ENCODE measurements at regions not wholly inside any gene's neighbourhood (a gene's known extent, or its start where the extent isn't known, plus 50 kb on each side); places are given as distances from the start of the nearest gene placed in this dataset.

DNA sequence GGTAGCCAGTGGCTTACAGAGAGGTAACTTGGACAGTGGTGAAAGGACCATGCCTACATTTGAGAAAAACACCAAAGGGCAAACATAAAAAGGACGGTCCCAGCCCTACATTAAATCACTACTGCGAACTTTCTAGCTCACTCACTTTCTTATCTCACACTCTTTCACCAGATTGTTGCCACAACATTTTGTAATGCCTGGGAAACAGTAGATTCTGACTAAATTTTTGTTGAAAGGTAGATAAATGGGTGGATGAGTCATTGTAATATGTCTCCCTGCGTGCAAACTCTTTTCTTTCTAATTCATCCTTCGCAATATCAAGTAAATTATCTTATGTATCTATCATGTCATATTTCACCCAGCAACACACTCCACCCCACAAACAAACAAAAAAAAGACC, 192.2 kb downstream of the IRS1 start:
- no peaks in the 10 kb centered on the region for H3K9me3 ChIP-seq (ENCODE audit: control insufficient read depth, low read length)
- H3K4me3 ChIP-seq (ENCODE audit: low read length in 2 of 2): no peak overlapping the region
- ATAC-seq (ENCODE audit: low FRiP score) (no peak), DNase-seq (no peak)
- H3K36me3 ChIP-seq (ENCODE audit: control insufficient read depth in 1 of 2, insufficient read depth in 2 of 2, low read length in 1 of 2): peaks cover 0 to 1% of the 10 kb centered on the region in 2 donors
- H3K4me1 ChIP-seq (ENCODE audit: control insufficient read depth in 1 of 2, insufficient read depth in 2 of 2, low read length in 2 of 2): peaks cover 0 to 2% of the 10 kb centered on the region in 2 donors
- 61 to 65% methylated on average over 4 of the region's 4 CpGs for WGBS, 2 donors
- intact Hi-C loops (cut with DNase I): no loop called here
- H3K27ac ChIP-seq (ENCODE audit: low read depth in 1 of 2, low read length in 2 of 2): no peak overlapping the region
- H3K27me3 ChIP-seq (ENCODE audit: control insufficient read depth in 1 of 2, insufficient read depth in 2 of 2, low read length in 1 of 2): no peaks in the 10 kb centered on the region

DNA sequence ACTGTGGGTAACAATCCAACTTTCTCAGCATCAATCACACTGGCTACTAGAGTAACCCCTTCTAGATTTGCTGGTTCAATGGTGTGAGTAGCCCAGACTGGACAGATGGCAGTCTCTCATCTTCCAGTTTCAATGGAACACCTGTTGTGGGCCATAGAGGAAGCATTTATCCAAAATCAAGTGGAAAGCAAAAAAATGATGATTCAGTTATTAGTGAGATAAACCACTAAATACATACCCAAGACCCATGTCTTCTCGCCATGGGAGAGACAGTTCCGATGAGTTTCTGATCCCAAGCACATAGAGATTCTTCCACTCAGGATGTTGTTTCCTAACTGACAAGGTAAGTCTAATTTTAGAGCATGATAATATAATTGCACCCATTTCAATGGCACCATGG, 194.0 kb downstream of the IRS1 start:
- Histone ChIP-seq H3K9me3 (ENCODE audit: control insufficient read depth, low read length) (peaks cover 2% of the 10 kb centered on the region), H3K36me3 (ENCODE audit: control insufficient read depth in 1 of 2, insufficient read depth in 2 of 2, low read length in 1 of 2) (peaks cover 0 to 1% of the 10 kb centered on the region in 2 donors), H3K27ac (ENCODE audit: low read depth in 1 of 2, low read length in 2 of 2) (no peak overlapping the region), H3K4me1 (ENCODE audit: control insufficient read depth in 1 of 2, insufficient read depth in 2 of 2, low read length in 2 of 2) (no peaks in the 10 kb centered on the region), H3K27me3 (ENCODE audit: control insufficient read depth in 1 of 2, insufficient read depth in 2 of 2, low read length in 1 of 2) (no peaks in the 10 kb centered on the region), H3K4me3 (ENCODE audit: low read length in 2 of 2) (no peak overlapping the region)
- DNase-seq (no peak), ATAC-seq (ENCODE audit: low FRiP score) (no peak)
- WGBS, 2 donors: 98 to 99% methylated on average over 2 of the region's 2 CpGs
- intact Hi-C loops (cut with DNase I): no loop called here

DNA sequence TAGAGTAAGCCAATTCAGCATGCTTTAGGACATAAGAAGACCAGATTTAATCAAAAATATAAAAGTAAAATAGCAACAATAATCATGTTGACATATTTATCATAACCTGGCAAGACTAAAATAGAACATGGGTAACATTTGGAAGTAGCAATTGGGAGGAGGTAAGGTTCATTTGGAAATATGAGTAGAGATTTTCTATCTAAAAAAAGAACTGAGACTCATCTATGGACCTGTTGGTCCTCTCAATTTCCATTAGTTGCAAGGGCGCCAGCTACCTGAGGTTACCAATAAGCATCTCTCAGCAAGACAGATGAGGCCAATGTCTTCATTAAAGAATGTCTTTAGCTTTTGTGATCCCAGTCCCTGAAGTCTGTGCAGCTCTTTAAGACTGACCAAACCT, 196.0 kb downstream of the IRS1 start:
- Histone ChIP-seq H3K9me3 (ENCODE audit: control insufficient read depth, low read length) (peaks cover 2% of the 10 kb centered on the region), H3K27ac (ENCODE audit: low read depth in 1 of 2, low read length in 2 of 2) (no peak overlapping the region), H3K4me3 (ENCODE audit: low read length in 2 of 2) (no peak overlapping the region), H3K27me3 (ENCODE audit: control insufficient read depth in 1 of 2, insufficient read depth in 2 of 2, low read length in 1 of 2) (no peaks in the 10 kb centered on the region), H3K4me1 (ENCODE audit: control insufficient read depth in 1 of 2, insufficient read depth in 2 of 2, low read length in 2 of 2) (no peaks in the 10 kb centered on the region), H3K36me3 (ENCODE audit: control insufficient read depth in 1 of 2, insufficient read depth in 2 of 2, low read length in 1 of 2) (no peaks in the 10 kb centered on the region)
- 97 to 99% methylated on average over 1 of the region's 1 CpG for WGBS, 2 donors
- DNase-seq (no peak), ATAC-seq (ENCODE audit: low FRiP score) (no peak)
- intact Hi-C loops (cut with DNase I): no loop called here

DNA sequence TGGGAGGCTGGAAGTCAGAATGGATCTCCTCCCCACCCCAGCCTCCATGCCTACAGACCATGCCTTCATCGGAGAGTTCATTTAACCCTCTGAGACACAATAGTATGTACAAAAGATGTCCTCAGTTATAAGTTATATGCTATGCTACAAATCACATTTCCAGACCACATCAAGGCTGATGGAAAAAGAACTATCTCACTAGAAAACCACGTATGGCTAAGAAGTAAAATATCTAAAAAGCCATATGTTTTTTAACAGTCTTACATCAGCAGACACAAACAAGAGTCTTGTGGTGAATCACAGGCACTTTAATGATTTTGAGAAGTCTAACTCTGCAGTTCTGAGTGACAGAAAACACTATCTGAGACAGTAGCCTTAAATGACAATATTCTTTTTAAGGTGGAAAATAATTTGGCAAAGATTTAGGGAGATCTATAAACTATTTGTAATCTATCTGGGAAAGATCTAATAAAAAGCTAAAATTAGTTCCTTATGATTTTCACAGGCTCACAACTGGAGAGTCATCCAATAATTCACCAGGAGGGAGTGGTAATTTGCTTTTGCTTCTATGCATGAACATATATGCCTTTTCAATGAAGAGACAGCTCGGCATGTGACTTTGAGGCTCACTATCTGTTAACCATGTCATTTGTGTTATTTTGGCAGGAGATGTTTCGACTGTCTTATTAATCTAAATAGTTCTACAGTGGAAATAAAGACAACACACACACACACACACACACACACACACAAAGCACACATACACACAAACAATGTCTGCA, 197.5 kb downstream of the IRS1 start:
- ATAC-seq (ENCODE audit: low FRiP score) (no peak), DNase-seq (no peak)
- WGBS, 2 donors: 85 to 86% methylated on average over 4 of the region's 4 CpGs
- Histone ChIP-seq H3K4me1 (ENCODE audit: control insufficient read depth in 1 of 2, insufficient read depth in 2 of 2, low read length in 2 of 2) (no peaks in the 10 kb centered on the region), H3K36me3 (ENCODE audit: control insufficient read depth in 1 of 2, insufficient read depth in 2 of 2, low read length in 1 of 2) (no peaks in the 10 kb centered on the region), H3K27me3 (ENCODE audit: control insufficient read depth in 1 of 2, insufficient read depth in 2 of 2, low read length in 1 of 2) (no peaks in the 10 kb centered on the region), H3K9me3 (ENCODE audit: control insufficient read depth, low read length) (peaks cover 2% of the 10 kb centered on the region), H3K27ac (ENCODE audit: low read depth in 1 of 2, low read length in 2 of 2) (no peak overlapping the region), H3K4me3 (ENCODE audit: low read length in 2 of 2) (no peak overlapping the region)
- intact Hi-C loops (cut with DNase I): no loop called here

DNA sequence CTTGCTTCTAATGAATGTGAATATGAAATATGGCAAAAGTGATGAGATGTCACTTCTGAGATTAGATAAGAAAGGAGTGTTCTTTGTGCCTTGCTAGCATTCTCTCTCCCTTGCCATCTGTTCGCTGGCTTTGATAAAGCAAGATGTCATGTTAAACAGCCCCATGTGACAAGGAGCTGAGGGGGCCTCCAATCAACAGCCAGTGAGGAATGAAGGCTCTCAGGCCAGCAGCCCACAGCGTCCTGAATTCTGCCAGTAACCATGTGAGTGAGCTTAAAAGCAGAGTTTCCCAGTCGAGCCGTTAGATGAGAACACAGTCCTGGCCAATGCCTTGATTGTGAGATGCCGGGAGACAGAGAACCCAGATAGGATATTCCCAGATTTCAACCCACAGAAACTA, 198.8 kb downstream of the IRS1 start:
- WGBS, 2 donors: 62 to 73% methylated on average over 5 of the region's 5 CpGs
- Histone ChIP-seq H3K36me3 (ENCODE audit: control insufficient read depth in 1 of 2, insufficient read depth in 2 of 2, low read length in 1 of 2) (no peaks in the 10 kb centered on the region), H3K27ac (ENCODE audit: low read depth in 1 of 2, low read length in 2 of 2) (no peak overlapping the region), H3K27me3 (ENCODE audit: control insufficient read depth in 1 of 2, insufficient read depth in 2 of 2, low read length in 1 of 2) (no peaks in the 10 kb centered on the region), H3K4me3 (ENCODE audit: low read length in 2 of 2) (no peak overlapping the region), H3K4me1 (ENCODE audit: control insufficient read depth in 1 of 2, insufficient read depth in 2 of 2, low read length in 2 of 2) (no peaks in the 10 kb centered on the region), H3K9me3 (ENCODE audit: control insufficient read depth, low read length) (peaks cover 2% of the 10 kb centered on the region)
- DNase-seq: no peak
- intact Hi-C loops (cut with DNase I): no loop called here
- ATAC-seq (ENCODE audit: low FRiP score): no peak

DNA sequence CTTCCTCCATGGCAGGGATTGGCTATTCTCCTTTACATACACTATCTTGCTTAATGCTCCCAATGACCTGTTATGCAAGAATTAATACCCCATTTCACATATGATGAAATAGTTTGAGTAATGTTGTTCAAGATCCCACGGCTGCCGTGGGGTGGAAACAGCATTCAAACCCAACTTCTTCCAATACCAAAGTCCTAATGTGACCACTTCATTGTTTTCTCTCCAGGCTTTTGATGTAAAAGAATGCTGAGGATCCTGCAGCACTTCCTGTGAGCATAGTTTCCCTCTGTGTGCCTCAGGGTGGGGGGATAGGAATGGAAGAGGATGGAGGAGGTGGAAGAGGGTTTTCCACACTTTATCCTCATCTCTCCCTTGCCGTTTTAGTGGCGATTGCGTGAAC, 199.4 kb downstream of the IRS1 start:
- intact Hi-C loops (cut with DNase I): no loop called here
- ATAC-seq (ENCODE audit: low FRiP score) (no peak), DNase-seq (no peak)
- H3K9me3 ChIP-seq (ENCODE audit: control insufficient read depth, low read length): peaks cover 2% of the 10 kb centered on the region
- H3K4me1 ChIP-seq (ENCODE audit: control insufficient read depth in 1 of 2, insufficient read depth in 2 of 2, low read length in 2 of 2): no peaks in the 10 kb centered on the region
- H3K27ac ChIP-seq (ENCODE audit: low read depth in 1 of 2, low read length in 2 of 2): no peak overlapping the region
- H3K27me3 ChIP-seq (ENCODE audit: control insufficient read depth in 1 of 2, insufficient read depth in 2 of 2, low read length in 1 of 2): no peaks in the 10 kb centered on the region
- no peaks in the 10 kb centered on the region for H3K36me3 ChIP-seq (ENCODE audit: control insufficient read depth in 1 of 2, insufficient read depth in 2 of 2, low read length in 1 of 2)
- 79 to 86% methylated on average over 5 of the region's 5 CpGs for WGBS, 2 donors
- no peak overlapping the region for H3K4me3 ChIP-seq (ENCODE audit: low read length in 2 of 2)

DNA sequence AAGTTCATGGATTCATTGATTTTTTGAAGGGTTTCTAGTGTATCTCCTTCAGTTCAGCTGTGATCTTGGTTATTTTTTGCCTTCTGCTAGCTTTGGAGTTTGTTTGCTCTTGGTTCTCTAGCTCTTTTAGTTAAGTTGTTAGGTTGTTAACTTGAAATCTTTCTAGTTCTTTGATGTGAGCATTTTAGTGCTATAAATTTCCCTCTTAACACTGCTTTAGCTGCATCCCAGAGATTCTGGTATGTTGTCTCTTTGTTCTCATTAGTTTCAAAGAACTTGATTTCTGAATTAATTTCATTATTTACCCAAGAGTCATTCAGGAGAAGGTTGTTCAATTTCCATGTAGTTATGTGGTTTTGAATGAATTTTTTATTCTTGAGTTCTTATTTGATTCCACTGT, 210.6 kb downstream of the IRS1 start:
- Histone ChIP-seq H3K4me3 (ENCODE audit: low read length in 2 of 2) (no peak overlapping the region), H3K9me3 (ENCODE audit: control insufficient read depth, low read length) (no peaks in the 10 kb centered on the region), H3K27me3 (ENCODE audit: control insufficient read depth in 1 of 2, insufficient read depth in 2 of 2, low read length in 1 of 2) (no peaks in the 10 kb centered on the region), H3K36me3 (ENCODE audit: control insufficient read depth in 1 of 2, insufficient read depth in 2 of 2, low read length in 1 of 2) (no peaks in the 10 kb centered on the region), H3K27ac (ENCODE audit: low read depth in 1 of 2, low read length in 2 of 2) (no peak overlapping the region), H3K4me1 (ENCODE audit: control insufficient read depth in 1 of 2, insufficient read depth in 2 of 2, low read length in 2 of 2) (no peaks in the 10 kb centered on the region)
- intact Hi-C loops (cut with DNase I): loop anchor here in 1 of 2 donors (10.0 kb wide), 1 partner anchor 664 kb away; no protein-coding TSS in a partner anchor
- DNase-seq (no peak), ATAC-seq (ENCODE audit: low FRiP score) (no peak)

DNA sequence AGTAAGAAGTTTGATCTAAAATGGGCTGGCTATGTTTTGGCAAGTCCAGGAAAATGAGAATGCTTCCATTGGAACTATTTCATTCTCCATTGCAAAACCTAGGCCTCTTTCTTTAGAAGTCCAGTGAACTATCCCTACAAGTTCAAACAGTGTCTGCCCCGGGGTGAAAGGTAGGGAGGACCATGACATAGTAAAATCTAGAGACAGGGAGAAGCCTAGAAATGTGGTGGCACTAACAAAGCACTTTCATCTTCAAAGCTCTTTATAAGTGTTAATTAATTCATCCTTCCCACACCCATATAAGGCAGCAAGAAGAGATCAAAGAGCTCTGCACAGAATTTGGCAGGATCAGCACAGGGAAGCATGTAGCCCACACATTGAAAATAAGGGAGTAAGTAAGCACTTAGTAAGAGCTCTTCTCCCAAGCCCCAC, 214.5 kb downstream of the IRS1 start:
- Histone ChIP-seq H3K4me3 (ENCODE audit: low read length in 2 of 2) (no peak overlapping the region), H3K27me3 (ENCODE audit: control insufficient read depth in 1 of 2, insufficient read depth in 2 of 2, low read length in 1 of 2) (no peaks in the 10 kb centered on the region), H3K27ac (ENCODE audit: low read depth in 1 of 2, low read length in 2 of 2) (no peak overlapping the region), H3K36me3 (ENCODE audit: control insufficient read depth in 1 of 2, insufficient read depth in 2 of 2, low read length in 1 of 2) (no peaks in the 10 kb centered on the region), H3K4me1 (ENCODE audit: control insufficient read depth in 1 of 2, insufficient read depth in 2 of 2, low read length in 2 of 2) (peaks cover 0 to 3% of the 10 kb centered on the region in 2 donors), H3K9me3 (ENCODE audit: control insufficient read depth, low read length) (no peaks in the 10 kb centered on the region)
- 94 to 96% methylated on average over 1 of the region's 1 CpG for WGBS, 2 donors
- DNase-seq: no peak
- intact Hi-C loops (cut with DNase I): loop anchor here in 1 of 2 donors (10.0 kb wide), 1 partner anchor 660 kb away; no protein-coding TSS in a partner anchor
- ATAC-seq (ENCODE audit: low FRiP score): no peak

DNA sequence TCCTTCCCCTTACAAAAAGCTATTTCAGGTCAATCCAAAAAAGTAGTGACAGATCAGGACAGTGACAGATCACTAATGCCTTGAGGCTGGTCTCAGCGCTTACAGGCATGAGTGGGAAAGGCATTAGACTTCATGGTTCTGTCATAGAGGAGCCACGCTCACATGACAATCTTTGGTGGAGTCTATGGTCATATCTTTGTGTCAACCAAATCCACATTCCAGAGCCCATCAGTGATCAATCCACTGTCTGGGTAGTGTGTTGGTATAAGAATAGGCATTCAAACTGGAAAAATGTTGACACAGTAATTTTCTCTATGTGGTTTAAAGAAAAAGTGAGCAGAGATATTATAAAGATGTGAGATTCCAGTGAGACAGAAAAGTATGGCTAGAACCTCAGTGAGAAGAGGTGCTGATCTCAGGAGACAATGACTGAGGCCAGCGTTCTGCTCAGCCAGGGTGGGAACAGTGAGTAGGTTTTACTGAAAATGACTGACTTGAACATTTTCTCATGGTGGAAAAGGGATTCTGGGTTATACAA, 215.0 kb downstream of the IRS1 start:
- 95 to 96% methylated on average over 3 of the region's 3 CpGs for WGBS, 2 donors
- peaks cover 0 to 3% of the 10 kb centered on the region in 2 donors for H3K4me1 ChIP-seq (ENCODE audit: control insufficient read depth in 1 of 2, insufficient read depth in 2 of 2, low read length in 2 of 2)
- no peaks in the 10 kb centered on the region for H3K27me3 ChIP-seq (ENCODE audit: control insufficient read depth in 1 of 2, insufficient read depth in 2 of 2, low read length in 1 of 2)
- no peak overlapping the region for H3K27ac ChIP-seq (ENCODE audit: low read depth in 1 of 2, low read length in 2 of 2)
- no peak for DNase-seq
- H3K4me3 ChIP-seq (ENCODE audit: low read length in 2 of 2): no peak overlapping the region
- H3K9me3 ChIP-seq (ENCODE audit: control insufficient read depth, low read length): no peaks in the 10 kb centered on the region
- ATAC-seq (ENCODE audit: low FRiP score): no peak
- intact Hi-C loops (cut with DNase I): loop anchor here in 1 of 2 donors (10.0 kb wide), 1 partner anchor 660 kb away; no protein-coding TSS in a partner anchor
- H3K36me3 ChIP-seq (ENCODE audit: control insufficient read depth in 1 of 2, insufficient read depth in 2 of 2, low read length in 1 of 2): no peaks in the 10 kb centered on the region
